IMR-90 (cell line): ENCODE measurements at regions not wholly inside any gene's neighbourhood (a gene's known extent, or its start where the extent isn't known, plus 50 kb on each side); places are given as distances from the start of the nearest gene placed in this dataset.

Experiments
- ATAC-seq: fragments of 200-7000 bp; cut with Tn5 transposase; 2 replicates; pipeline ENCODE4 v1.9.1; 2020; ENCODE audit warnings: low read depth, mild to moderate bottlenecking, moderate library complexity
- BruUV-seq: library from RNA; stranded (reverse); fragments of 400-500 nt; replicated peaks from 2 replicates; lab custom pipeline; 2021; lab: Mats Ljungman, UMichigan
- CTCF ChIA-PET: fragments of 300-600 bp; formaldehyde crosslinking; extraction: SDS; loops from one replicate; lab custom pipeline; 2021; ENCODE audit warnings: antibody characterized with exemption; lab: Yijun Ruan, JAX
- POLR2A ChIA-PET: fragments of 300-600 bp; sonication (Branson Sonifier 250); formaldehyde crosslinking; loops from one replicate; lab custom pipeline; 2022; ENCODE audit warnings: antibody characterized with exemption; ENCODE audit not compliant: unreplicated experiment; lab: Charles Lee
- DNase-seq: peaks from one replicate; pipeline ENCODE4 v3.0.0; 2013
- H2AFZ ChIP-seq: replicated peaks from 2 replicates; pipeline ENCODE3; 2013; ENCODE audit warnings: low read length, mild to moderate bottlenecking; ENCODE audit not compliant: poor library complexity
- H2AK5ac ChIP-seq: 2 replicates; pipeline ENCODE4 v1.6.1; 2013; ENCODE audit warnings: low read depth, low read length, inconsistent platforms
- H2AK9ac ChIP-seq: replicated peaks from 2 replicates; pipeline ENCODE3; 2013; ENCODE audit warnings: mild to moderate bottlenecking, low read depth, low read length, moderate library complexity; ENCODE audit not compliant: poor library complexity
- H2BK120ac ChIP-seq: 2 replicates; pipeline ENCODE4 v1.6.1; 2013; ENCODE audit warnings: low read depth, low read length, inconsistent platforms
- H2BK15ac ChIP-seq: 3 replicates; pipeline ENCODE4 v1.6.1; 2013; ENCODE audit warnings: low read depth, low read length, inconsistent platforms
- H2BK20ac ChIP-seq: 2 replicates; pipeline ENCODE4 v1.6.1; 2013; ENCODE audit warnings: low read depth, mild to moderate bottlenecking, inconsistent platforms, low read length, moderate library complexity
- H2BK5ac ChIP-seq: 2 replicates; pipeline ENCODE4 v1.6.1; 2013; ENCODE audit warnings: mild to moderate bottlenecking, low read depth, low read length, inconsistent platforms; ENCODE audit not compliant: poor library complexity, severe bottlenecking
- H3K14ac ChIP-seq: replicated peaks from 2 replicates; pipeline ENCODE4 v1.6.1; 2013; ENCODE audit warnings: low read depth, low read length, inconsistent platforms
- H3K18ac ChIP-seq: 2 replicates; pipeline ENCODE4 v1.6.1; 2013; ENCODE audit warnings: low read depth, low read length, control low read depth
- H3K23ac ChIP-seq: 2 replicates; pipeline ENCODE4 v1.6.1; 2013; ENCODE audit warnings: low read depth, low read length, inconsistent platforms
- H3K27ac ChIP-seq: 2 replicates; pipeline ENCODE4 v1.5.1; 2013; ENCODE audit warnings: mild to moderate bottlenecking, control low read depth, low read length; ENCODE audit not compliant: insufficient read depth
- H3K27me3 ChIP-seq: 2 replicates; pipeline ENCODE4 v1.6.1; 2013; ENCODE audit warnings: low read length; ENCODE audit not compliant: control insufficient read depth, insufficient read depth
- H3K36me3 ChIP-seq: 2 replicates; pipeline ENCODE4 v1.6.1; 2013; ENCODE audit warnings: low read length, mixed read lengths; ENCODE audit not compliant: control insufficient read depth, insufficient read depth
- H3K4ac ChIP-seq: 2 replicates; pipeline ENCODE4 v1.6.1; 2013; ENCODE audit warnings: low read depth, low read length, inconsistent platforms
- H3K4me1 ChIP-seq: 2 replicates; pipeline ENCODE4 v1.6.1; 2013; ENCODE audit warnings: low read length, mixed read lengths; ENCODE audit not compliant: control insufficient read depth, insufficient read depth
- H3K4me2 ChIP-seq: 2 replicates; pipeline ENCODE4 v1.6.1; 2013; ENCODE audit warnings: low read depth, mild to moderate bottlenecking, control low read depth, low read length, moderate library complexity
- H3K4me3 ChIP-seq: 2 replicates; pipeline ENCODE4 v1.5.1; 2013; ENCODE audit warnings: low read depth, mild to moderate bottlenecking, control low read depth, low read length, moderate library complexity; ENCODE audit not compliant: insufficient read depth
- H3K56ac ChIP-seq: 2 replicates; pipeline ENCODE4 v1.6.1; 2013; ENCODE audit warnings: low read length, inconsistent platforms; ENCODE audit not compliant: insufficient read depth; ENCODE audit errors: extremely low read depth
- H3K79me1 ChIP-seq, 2 experiments: 2 replicates each; pipeline ENCODE4 v1.6.1; 2013; ENCODE audit warnings: low read length in 2 of 2, inconsistent platforms in 1 of 2, low read depth in 1 of 2
- H3K9ac ChIP-seq: 2 replicates; pipeline ENCODE4 v1.6.1; 2013; ENCODE audit warnings: low read depth, low read length, control low read depth
- H3K9me1 ChIP-seq: 2 replicates; pipeline ENCODE4 v1.6.1; 2013; ENCODE audit warnings: low read length, inconsistent platforms; ENCODE audit not compliant: insufficient read depth
- H3K9me3 ChIP-seq: 2 replicates; pipeline ENCODE4 v1.6.1; 2013; ENCODE audit warnings: low read length; ENCODE audit not compliant: control insufficient read depth, insufficient read depth
- H4K20me1 ChIP-seq: 2 replicates; pipeline ENCODE4 v1.6.1; 2013; ENCODE audit warnings: low read length, inconsistent platforms; ENCODE audit not compliant: insufficient read depth
- H4K5ac ChIP-seq: 2 replicates; pipeline ENCODE4 v1.6.1; 2013; ENCODE audit warnings: mild to moderate bottlenecking, low read depth, low read length, control low read depth
- H4K8ac ChIP-seq, 2 experiments: 2 replicates each; pipeline ENCODE4 v1.6.1; 2013; ENCODE audit warnings: low read depth in 2 of 2, low read length in 2 of 2, control low read depth in 1 of 2, inconsistent platforms in 1 of 2
- H4K91ac ChIP-seq: 2 replicates; pipeline ENCODE4 v1.6.1; 2013; ENCODE audit warnings: low read depth, low read length, inconsistent platforms; ENCODE audit not compliant: insufficient read depth
- BHLHE40 ChIP-seq: fragments of 150-350 bp; IDR thresholded peaks from 2 replicates; pipeline ENCODE4 v1.6.1; 2016; ENCODE audit warnings: mild to moderate bottlenecking, low read depth, low read length
- CEBPB ChIP-seq: IDR thresholded peaks from 2 replicates; pipeline ENCODE4 v1.6.1; 2012; ENCODE audit warnings: low read depth, low read length, improper control_type of control experiment
- MAZ ChIP-seq: IDR thresholded peaks from 2 replicates; pipeline ENCODE4 v1.6.1; 2012; ENCODE audit warnings: low read depth, mild to moderate bottlenecking, low read length, improper control_type of control experiment, moderate library complexity, borderline replicate concordance
- NFE2L2 ChIP-seq: fragments of 150-350 bp; IDR thresholded peaks from 2 replicates; pipeline ENCODE4 v1.6.1; 2016; ENCODE audit warnings: low read depth, mild to moderate bottlenecking, low read length
- RAD21 ChIP-seq: IDR thresholded peaks from 2 replicates; pipeline ENCODE4 v1.6.1; 2012; ENCODE audit warnings: low read length, improper control_type of control experiment
- RCOR1 ChIP-seq: IDR thresholded peaks from 2 replicates; pipeline ENCODE4 v1.6.1; 2012; ENCODE audit warnings: mild to moderate bottlenecking, low read length, improper control_type of control experiment; ENCODE audit not compliant: insufficient replicate concordance
- whole genome bisulfite sequencing, 2 experiments: methylation state at CpG; one replicate each; pipeline versions ENCODE4 v1.1.5 to v1.1.7; 2013; ENCODE audit warnings: missing lambda C conversion rate in 2 of 2; ENCODE audit not compliant: insufficient read length in 1 of 2; ENCODE audit errors: extremely low coverage in 2 of 2; 5-methylcytosine and 5-hydroxymethylcytosine counted together
- dilution Hi-C: fragments of 300-500 bp; cut with HindIII; formaldehyde crosslinking; loops from one replicate; pipeline ENCODE4 v1.14.3; 2018; ENCODE audit warnings: low sequenced_read_pairs; ENCODE audit not compliant: unreplicated experiment
- in situ Hi-C: fragments of 300-500 bp; cut with MboI; formaldehyde crosslinking; loops from 3 replicates; pipeline ENCODE4 v1.14.3; 2019; ENCODE audit warnings: low sequenced_read_pairs, inconsistent platforms, mixed read lengths
- intact Hi-C: fragments of 100-400 bp; cut with micrococcal nuclease; formaldehyde crosslinking; loops from 2 replicates; pipeline ENCODE4 v1.10.0; 2022
- TF ChIP-seq, protein P1 (sequence below): fragments of 150-350 bp; IDR thresholded peaks from 2 replicates; pipeline ENCODE4 v1.6.1; 2016; ENCODE audit warnings: low read depth, mild to moderate bottlenecking, low read length, moderate library complexity, borderline replicate concordance
- TF ChIP-seq, protein P2 (sequence below): conservative IDR thresholded peaks from 2 replicates; pipeline ENCODE4 v1.5.1; 2012; ENCODE audit warnings: mild to moderate bottlenecking, low read depth, low read length, improper control_type of control experiment

DNA sequence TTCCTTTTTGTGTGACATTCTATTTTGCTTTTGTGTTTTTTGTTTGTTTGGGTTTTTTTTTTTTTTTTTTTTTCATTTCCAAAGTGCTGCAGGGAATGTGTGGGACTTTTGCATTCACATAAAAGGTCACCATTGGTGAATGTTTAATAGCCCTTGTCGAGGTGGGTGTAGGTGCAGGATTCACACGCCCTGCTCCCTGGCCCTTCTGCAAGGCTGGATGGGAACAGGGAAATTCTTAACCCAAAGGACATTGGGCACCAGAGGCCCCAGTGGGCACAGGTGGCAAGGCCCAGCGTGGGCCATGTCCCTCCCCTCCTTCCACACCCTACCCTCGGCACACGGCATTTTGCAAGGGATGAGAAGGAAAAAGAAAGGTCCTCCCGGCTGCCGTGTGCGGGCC is 50.4 kb upstream of the NOTCH1 start:
- no peak overlapping the region for H4K8ac ChIP-seq
- H4K20me1 ChIP-seq = no peaks in the 10 kb centered on the region
- no peak overlapping the region for H3K4me3 ChIP-seq
- H3K79me1 ChIP-seq = no peaks in the 10 kb centered on the region
- no peak overlapping the region for H3K4ac ChIP-seq
- no CpG with 5 or more reads among the region's 8 CpGs for WGBS, 2 experiments
- H2AK5ac ChIP-seq = no peak overlapping the region
- H3K9ac ChIP-seq = no peak overlapping the region
- H4K5ac ChIP-seq = no peak overlapping the region
- H4K91ac ChIP-seq = no peak overlapping the region
- H3K4me1 ChIP-seq = no peaks in the 10 kb centered on the region
- H2BK15ac ChIP-seq = no peak overlapping the region
- peaks cover 14% of the 10 kb centered on the region for H3K27me3 ChIP-seq
- H3K56ac ChIP-seq = no peak overlapping the region
- no peaks in the 10 kb centered on the region for H3K36me3 ChIP-seq
- CTCF ChIA-PET = no interaction called here
- no peak overlapping the region for H2AK9ac ChIP-seq
- intact Hi-C loops = no loop called here
- BruUV-seq = no TSS peak
- dilution Hi-C loops = no loop called here
- H2BK5ac ChIP-seq = no peak overlapping the region
- H3K23ac ChIP-seq = no peak overlapping the region
- no peak overlapping the region for H2AFZ ChIP-seq
- no peak overlapping the region for H3K27ac ChIP-seq
- H3K14ac ChIP-seq = no peak overlapping the region
- no peak overlapping the region for H3K4me2 ChIP-seq
- TF ChIP-seq CEBPB = no peak
- TF ChIP-seq NFE2L2 = no peak
- TF ChIP-seq BHLHE40 = no peak
- TF ChIP-seq RCOR1 = no peak
- TF ChIP-seq, protein P1, sequence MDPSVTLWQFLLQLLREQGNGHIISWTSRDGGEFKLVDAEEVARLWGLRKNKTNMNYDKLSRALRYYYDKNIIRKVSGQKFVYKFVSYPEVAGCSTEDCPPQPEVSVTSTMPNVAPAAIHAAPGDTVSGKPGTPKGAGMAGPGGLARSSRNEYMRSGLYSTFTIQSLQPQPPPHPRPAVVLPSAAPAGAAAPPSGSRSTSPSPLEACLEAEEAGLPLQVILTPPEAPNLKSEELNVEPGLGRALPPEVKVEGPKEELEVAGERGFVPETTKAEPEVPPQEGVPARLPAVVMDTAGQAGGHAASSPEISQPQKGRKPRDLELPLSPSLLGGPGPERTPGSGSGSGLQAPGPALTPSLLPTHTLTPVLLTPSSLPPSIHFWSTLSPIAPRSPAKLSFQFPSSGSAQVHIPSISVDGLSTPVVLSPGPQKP = no peak
- TF ChIP-seq, protein P2, sequence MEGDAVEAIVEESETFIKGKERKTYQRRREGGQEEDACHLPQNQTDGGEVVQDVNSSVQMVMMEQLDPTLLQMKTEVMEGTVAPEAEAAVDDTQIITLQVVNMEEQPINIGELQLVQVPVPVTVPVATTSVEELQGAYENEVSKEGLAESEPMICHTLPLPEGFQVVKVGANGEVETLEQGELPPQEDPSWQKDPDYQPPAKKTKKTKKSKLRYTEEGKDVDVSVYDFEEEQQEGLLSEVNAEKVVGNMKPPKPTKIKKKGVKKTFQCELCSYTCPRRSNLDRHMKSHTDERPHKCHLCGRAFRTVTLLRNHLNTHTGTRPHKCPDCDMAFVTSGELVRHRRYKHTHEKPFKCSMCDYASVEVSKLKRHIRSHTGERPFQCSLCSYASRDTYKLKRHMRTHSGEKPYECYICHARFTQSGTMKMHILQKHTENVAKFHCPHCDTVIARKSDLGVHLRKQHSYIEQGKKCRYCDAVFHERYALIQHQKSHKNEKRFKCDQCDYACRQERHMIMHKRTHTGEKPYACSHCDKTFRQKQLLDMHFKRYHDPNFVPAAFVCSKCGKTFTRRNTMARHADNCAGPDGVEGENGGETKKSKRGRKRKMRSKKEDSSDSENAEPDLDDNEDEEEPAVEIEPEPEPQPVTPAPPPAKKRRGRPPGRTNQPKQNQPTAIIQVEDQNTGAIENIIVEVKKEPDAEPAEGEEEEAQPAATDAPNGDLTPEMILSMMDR = no peak
- TF ChIP-seq RAD21 = no peak
- no peak for TF ChIP-seq MAZ
- H2BK20ac ChIP-seq = no peak overlapping the region
- no peak overlapping the region for H3K18ac ChIP-seq
- no peak for ATAC-seq
- POLR2A ChIA-PET = no interaction called here
- H2BK120ac ChIP-seq = no peak overlapping the region
- 0 out of 2 replicates have a peak, but pooled peaks cover 2% of the 10 kb centered on the region for H3K9me3 ChIP-seq
- in situ Hi-C loops = no loop called here
- DNase-seq = no peak
- H3K9me1 ChIP-seq = no peaks in the 10 kb centered on the region
